ENCODE measurements at regions not wholly inside any gene's neighbourhood (a gene's known extent, or its start where the extent isn't known, plus 50 kb on each side); places are given as distances from the start of the nearest gene placed in this dataset.

- no peak for DNase-seq (ENCODE audit: low read depth)
Measured at GRCh38 chr5:87138091-87138805, 129.4 kb upstream of the RASA1 start.

- no peak for DNase-seq (ENCODE audit: low read depth)
Measured at GRCh38 chr5:87139795-87140194, 127.9 kb upstream of the RASA1 start.

- DNase-seq (ENCODE audit: low read depth): no peak
Measured at GRCh38 chr5:87141544-87141943, 126.1 kb upstream of the RASA1 start.

GRCh38 chr5:87145853-87146252, 121.8 kb upstream of the RASA1 start:
- peak; percentile 28 for DNase-seq (ENCODE audit: low read depth)

- DNase-seq (ENCODE audit: low read depth): peak; percentile 19
Measured at GRCh38 chr5:87147441-87147840, 120.2 kb upstream of the RASA1 start.

GRCh38 chr5:87150630-87151029, 117.1 kb upstream of the RASA1 start:
- DNase-seq (ENCODE audit: low read depth): no peak

- DNase-seq (ENCODE audit: low read depth): peak; percentile 87
Measured at GRCh38 chr5:87151547-87151946, 116.1 kb upstream of the RASA1 start.

GRCh38 chr5:87152886-87153285, 114.8 kb upstream of the RASA1 start:
- no peak for DNase-seq (ENCODE audit: low read depth)

- DNase-seq (ENCODE audit: low read depth): no peak
Measured at GRCh38 chr5:87154191-87154590, 113.5 kb upstream of the RASA1 start.

- no peak for DNase-seq (ENCODE audit: low read depth)
Measured at GRCh38 chr5:87155106-87155505, 112.6 kb upstream of the RASA1 start.

GRCh38 chr5:87156631-87157030, 111.1 kb upstream of the RASA1 start:
- DNase-seq (ENCODE audit: low read depth): no peak

GRCh38 chr5:87164409-87164808, 103.3 kb upstream of the RASA1 start:
- no peak for DNase-seq (ENCODE audit: low read depth)

- no peak for DNase-seq (ENCODE audit: low read depth)
Measured at GRCh38 chr5:87169300-87169991, 98.2 kb upstream of the RASA1 start.

- DNase-seq (ENCODE audit: low read depth): no peak
Measured at GRCh38 chr5:87170799-87171198, 96.9 kb upstream of the RASA1 start.

- DNase-seq (ENCODE audit: low read depth): no peak
Measured at GRCh38 chr5:87182649-87183048, 85.0 kb upstream of the RASA1 start.

GRCh38 chr5:87183896-87184295, 83.8 kb upstream of the RASA1 start:
- no peak for DNase-seq (ENCODE audit: low read depth)

GRCh38 chr5:87184605-87185004, 83.1 kb upstream of the RASA1 start:
- no peak for DNase-seq (ENCODE audit: low read depth)

- DNase-seq (ENCODE audit: low read depth): no peak
Measured at GRCh38 chr5:87185838-87186237, 81.8 kb upstream of the RASA1 start.

GRCh38 chr5:87188391-87188790, 79.3 kb upstream of the RASA1 start:
- no peak for DNase-seq (ENCODE audit: low read depth)

GRCh38 chr5:87190041-87190440, 77.6 kb upstream of the RASA1 start:
- DNase-seq (ENCODE audit: low read depth): no peak

- DNase-seq (ENCODE audit: low read depth): no peak
Measured at GRCh38 chr5:87190687-87191086, 77.0 kb upstream of the RASA1 start.

- no peak for DNase-seq (ENCODE audit: low read depth)
Measured at GRCh38 chr5:87191645-87192044, 76.0 kb upstream of the RASA1 start.

GRCh38 chr5:87195104-87195591, 72.5 kb upstream of the RASA1 start:
- peak; percentile 51 for DNase-seq (ENCODE audit: low read depth)

- DNase-seq (ENCODE audit: low read depth): no peak
Measured at GRCh38 chr5:87195616-87196015, 72.1 kb upstream of the RASA1 start.

Measured in amniotic epithelial cell (primary cell).